AG09309 (cell line): ENCODE measurements at regions not wholly inside any gene's neighbourhood (a gene's known extent, or its start where the extent isn't known, plus 50 kb on each side); places are given as distances from the start of the nearest gene placed in this dataset.

ENCODE experiments used
- DNase-seq: peaks from one replicate; pipeline ENCODE4 v3.0.0-alpha.2; 2010; ENCODE audit warnings: low read depth
- H3K4me3 ChIP-seq: 2 replicates; pipeline ENCODE4 v1.5.1; 2011; ENCODE audit warnings: mild to moderate bottlenecking, low read depth, low read length, moderate library complexity; ENCODE audit not compliant: control insufficient read depth
- CTCF ChIP-seq: IDR thresholded peaks from 2 replicates; pipeline ENCODE4 v1.5.1; 2011; ENCODE audit warnings: mild to moderate bottlenecking, low read depth, low read length, inconsistent platforms; ENCODE audit not compliant: insufficient read depth, control insufficient read depth; ENCODE audit errors: missing control alignments

- H3K4me3 ChIP-seq = peak overlapping the region; percentile 12
- no peak for DNase-seq
- TF ChIP-seq CTCF = no peak
These were observed 110.3 kb upstream of the KLF13 start for GRCh38 chr15:31216215-31216911.

GRCh38 chr15:31217067-31217466, 109.6 kb upstream of the KLF13 start:
- no peak for DNase-seq
- TF ChIP-seq CTCF = no peak
- no peak overlapping the region for H3K4me3 ChIP-seq

GRCh38 chr15:31217566-31218270, 108.9 kb upstream of the KLF13 start:
- TF ChIP-seq CTCF = no peak
- DNase-seq = no peak
- no peak overlapping the region for H3K4me3 ChIP-seq

- DNase-seq = no peak
- TF ChIP-seq CTCF = no peak
These were observed 107.4 kb upstream of the KLF13 start for GRCh38 chr15:31219221-31219620.

GRCh38 chr15:31221936-31222515, 104.6 kb upstream of the KLF13 start:
- no peak for TF ChIP-seq CTCF
- H3K4me3 ChIP-seq = no peak overlapping the region
- no peak for DNase-seq

More at GRCh38 chr15:31219221-31219620, 107.4 kb upstream of the KLF13 start:
- no peak overlapping the region for H3K4me3 ChIP-seq

- DNase-seq = no peak
- TF ChIP-seq CTCF = no peak
- H3K4me3 ChIP-seq = no peak overlapping the region
These were observed 103.8 kb upstream of the KLF13 start for GRCh38 chr15:31222773-31223341.
